ENCODE measurements at regions not wholly inside any gene's neighbourhood (a gene's known extent, or its start where the extent isn't known, plus 50 kb on each side); places are given as distances from the start of the nearest gene placed in this dataset.

DNA sequence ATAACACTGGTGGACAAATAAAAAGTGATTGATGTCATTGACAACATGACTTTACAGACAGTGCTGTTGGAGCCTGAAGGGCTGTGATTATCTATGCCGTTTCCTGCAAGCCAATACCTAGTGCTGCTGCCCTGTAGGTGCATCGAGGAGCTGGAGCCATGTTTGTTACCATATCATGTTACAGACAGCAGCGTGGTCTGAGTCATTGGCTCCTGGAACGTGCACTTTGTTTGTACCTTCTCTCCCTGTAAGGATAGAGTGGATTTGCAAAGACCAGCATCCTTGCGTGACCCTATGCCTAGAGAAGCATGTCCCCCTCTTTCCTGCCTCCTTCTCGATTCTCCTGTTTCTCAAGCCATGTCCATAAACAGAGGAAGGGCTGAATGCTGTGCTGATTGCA lies 597.2 kb downstream of the TYW1 start:
- Histone ChIP-seq H3K27ac (ENCODE audit: low read length) (no peak overlapping the region), H3K36me3 (replicated peaks; ENCODE audit: insufficient read depth, low read length) (no peaks in the 10 kb centered on the region), H3K9me2 (replicated peaks; ENCODE audit: insufficient read depth, low read length) (no peaks in the 10 kb centered on the region), H2AFZ (ENCODE audit: low read length) (no peak overlapping the region), H3K27me3 (replicated peaks; ENCODE audit: insufficient read depth, low read length) (no peaks in the 10 kb centered on the region), H3K4me3 (ENCODE audit: low read length) (no peak overlapping the region), H3K4me2 (ENCODE audit: low read depth, low read length) (no peak overlapping the region), H3F3A (ENCODE audit: insufficient read depth, low read length) (no peaks in the 10 kb centered on the region), H3K9ac (ENCODE audit: low read length) (no peak overlapping the region), H3K79me2 (ENCODE audit: low read length) (no peaks in the 10 kb centered on the region), H3K4me1 (ENCODE audit: low read length) (no peaks in the 10 kb centered on the region), H3K9me3 (replicated peaks; ENCODE audit: insufficient read depth, low read length) (no peaks in the 10 kb centered on the region), H4K20me1 (ENCODE audit: insufficient read depth, low read length) (no peaks in the 10 kb centered on the region)
- no peak for DNase-seq
- TF ChIP-seq EZH2phosphoT487 (IDR thresholded peaks at IDR 0.05; ENCODE audit: low read length) (no peak), EZH2 (optimal IDR thresholded peaks at IDR 0.05; ENCODE audit: low read depth, low read length) (no peak)
- TF ChIP-seq, protein P1, sequence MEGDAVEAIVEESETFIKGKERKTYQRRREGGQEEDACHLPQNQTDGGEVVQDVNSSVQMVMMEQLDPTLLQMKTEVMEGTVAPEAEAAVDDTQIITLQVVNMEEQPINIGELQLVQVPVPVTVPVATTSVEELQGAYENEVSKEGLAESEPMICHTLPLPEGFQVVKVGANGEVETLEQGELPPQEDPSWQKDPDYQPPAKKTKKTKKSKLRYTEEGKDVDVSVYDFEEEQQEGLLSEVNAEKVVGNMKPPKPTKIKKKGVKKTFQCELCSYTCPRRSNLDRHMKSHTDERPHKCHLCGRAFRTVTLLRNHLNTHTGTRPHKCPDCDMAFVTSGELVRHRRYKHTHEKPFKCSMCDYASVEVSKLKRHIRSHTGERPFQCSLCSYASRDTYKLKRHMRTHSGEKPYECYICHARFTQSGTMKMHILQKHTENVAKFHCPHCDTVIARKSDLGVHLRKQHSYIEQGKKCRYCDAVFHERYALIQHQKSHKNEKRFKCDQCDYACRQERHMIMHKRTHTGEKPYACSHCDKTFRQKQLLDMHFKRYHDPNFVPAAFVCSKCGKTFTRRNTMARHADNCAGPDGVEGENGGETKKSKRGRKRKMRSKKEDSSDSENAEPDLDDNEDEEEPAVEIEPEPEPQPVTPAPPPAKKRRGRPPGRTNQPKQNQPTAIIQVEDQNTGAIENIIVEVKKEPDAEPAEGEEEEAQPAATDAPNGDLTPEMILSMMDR (IDR thresholded peaks at IDR 0.05; ENCODE audit: low read length), result no peak

DNA sequence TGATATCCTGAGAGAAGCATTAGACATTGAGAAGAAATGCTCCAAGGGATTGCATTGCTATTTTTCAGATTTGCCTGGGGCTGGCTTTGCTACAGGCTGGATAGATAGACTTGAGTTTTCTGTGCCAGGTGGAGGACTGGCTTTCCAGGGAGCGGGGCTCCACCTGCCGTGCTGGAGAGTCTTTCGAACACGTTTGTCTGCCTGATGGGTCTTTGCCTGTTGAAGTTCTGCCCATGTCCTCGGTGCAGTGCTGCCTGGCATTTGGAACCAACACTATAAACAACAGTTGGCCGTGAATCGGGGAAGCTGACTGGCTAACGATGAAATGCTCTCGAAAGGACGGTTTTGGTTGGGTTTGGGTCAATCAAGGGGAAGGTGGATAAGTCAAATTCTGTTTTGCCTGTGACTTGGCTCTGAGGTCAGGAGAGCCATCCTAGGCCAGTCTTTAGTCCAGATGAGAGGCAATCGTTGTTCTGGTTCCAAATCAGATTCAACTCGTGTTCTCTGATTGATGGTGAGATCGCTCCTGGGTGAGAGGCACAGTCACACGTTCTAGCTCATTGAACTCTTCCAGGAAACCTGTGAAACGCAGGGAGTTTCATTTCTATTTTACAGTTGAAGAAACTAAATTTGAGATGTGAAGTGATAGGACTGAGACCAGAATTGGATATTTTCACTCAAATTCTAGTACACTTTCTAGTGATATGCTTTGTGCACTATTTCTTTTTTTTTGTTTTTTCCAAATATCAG lies 599.0 kb downstream of the TYW1 start:
- H3K4me1 ChIP-seq (ENCODE audit: low read length), result no peaks in the 10 kb centered on the region
- no peak overlapping the region for H3K9ac ChIP-seq (ENCODE audit: low read length)
- no peak for DNase-seq
- H4K20me1 ChIP-seq (ENCODE audit: insufficient read depth, low read length), result no peaks in the 10 kb centered on the region
- H3K4me3 ChIP-seq (ENCODE audit: low read length), result no peak overlapping the region
- no peaks in the 10 kb centered on the region for H3K36me3 ChIP-seq (replicated peaks; ENCODE audit: insufficient read depth, low read length)
- H2AFZ ChIP-seq (ENCODE audit: low read length), result no peak overlapping the region
- H3F3A ChIP-seq (ENCODE audit: insufficient read depth, low read length), result no peaks in the 10 kb centered on the region
- TF ChIP-seq EZH2phosphoT487 (IDR thresholded peaks at IDR 0.05; ENCODE audit: low read length) (no peak), EZH2 (optimal IDR thresholded peaks at IDR 0.05; ENCODE audit: low read depth, low read length) (no peak)
- TF ChIP-seq, protein P1 (IDR thresholded peaks at IDR 0.05; ENCODE audit: low read length), result no peak
- no peaks in the 10 kb centered on the region for H3K79me2 ChIP-seq (ENCODE audit: low read length)
- no peak overlapping the region for H3K27ac ChIP-seq (ENCODE audit: low read length)
- no peaks in the 10 kb centered on the region for H3K27me3 ChIP-seq (replicated peaks; ENCODE audit: insufficient read depth, low read length)
- no peak overlapping the region for H3K4me2 ChIP-seq (ENCODE audit: low read depth, low read length)
- H3K9me3 ChIP-seq (replicated peaks; ENCODE audit: insufficient read depth, low read length), result no peaks in the 10 kb centered on the region
- H3K9me2 ChIP-seq (replicated peaks; ENCODE audit: insufficient read depth, low read length), result no peaks in the 10 kb centered on the region

DNA sequence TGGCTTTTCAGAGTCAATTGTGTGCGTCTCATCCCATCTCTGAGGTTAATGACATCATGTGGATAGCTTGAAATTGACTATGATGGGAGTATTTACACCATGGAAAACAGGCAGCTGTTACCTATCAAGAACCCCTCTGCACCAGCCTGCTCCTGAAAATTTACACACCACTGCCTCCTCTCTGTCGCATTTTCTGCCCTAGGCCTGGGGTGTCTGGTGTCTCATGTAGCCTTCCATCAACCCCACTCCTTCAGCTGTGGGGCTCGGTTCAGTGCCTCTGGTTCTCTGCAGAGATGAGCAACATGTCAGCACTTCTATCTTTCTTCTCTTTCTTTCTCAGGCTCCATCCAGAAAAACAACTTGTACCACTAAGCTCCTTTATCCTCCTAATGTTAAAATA lies 600.5 kb downstream of the TYW1 start:
- no peak for TF ChIP-seq EZH2phosphoT487 (IDR thresholded peaks at IDR 0.05; ENCODE audit: low read length)
- TF ChIP-seq, protein P1 (IDR thresholded peaks at IDR 0.05; ENCODE audit: low read length), result no peak
- no peaks in the 10 kb centered on the region for H3F3A ChIP-seq (ENCODE audit: insufficient read depth, low read length)
- no peaks in the 10 kb centered on the region for H3K9me3 ChIP-seq (replicated peaks; ENCODE audit: insufficient read depth, low read length)
- no peaks in the 10 kb centered on the region for H4K20me1 ChIP-seq (ENCODE audit: insufficient read depth, low read length)
- no peak overlapping the region for H3K27ac ChIP-seq (ENCODE audit: low read length)
- H3K36me3 ChIP-seq (replicated peaks; ENCODE audit: insufficient read depth, low read length), result no peaks in the 10 kb centered on the region
- H3K4me2 ChIP-seq (ENCODE audit: low read depth, low read length), result no peak overlapping the region
- no peaks in the 10 kb centered on the region for H3K79me2 ChIP-seq (ENCODE audit: low read length)
- no peak overlapping the region for H3K4me3 ChIP-seq (ENCODE audit: low read length)
- DNase-seq, result no peak
- H3K27me3 ChIP-seq (replicated peaks; ENCODE audit: insufficient read depth, low read length), result no peaks in the 10 kb centered on the region
- no peak overlapping the region for H3K9ac ChIP-seq (ENCODE audit: low read length)
- H2AFZ ChIP-seq (ENCODE audit: low read length), result no peak overlapping the region
- H3K9me2 ChIP-seq (replicated peaks; ENCODE audit: insufficient read depth, low read length), result no peaks in the 10 kb centered on the region
- H3K4me1 ChIP-seq (ENCODE audit: low read length), result no peaks in the 10 kb centered on the region
